HepG2 (cell line): ENCODE measurements at regions not wholly inside any gene's neighbourhood (a gene's known extent, or its start where the extent isn't known, plus 50 kb on each side); places are given as distances from the start of the nearest gene placed in this dataset.

Experiments
- ATAC-seq: fragments of 200-7000 bp; cut with Tn5 transposase; 3 replicates; pipeline ENCODE4 v1.9.1; 2020; ENCODE audit warnings: mild to moderate bottlenecking, moderate library complexity
- BruUV-seq: library from RNA; stranded (reverse); fragments of 400-500 nt; replicated peaks from 2 replicates; lab custom pipeline; 2021; lab: Mats Ljungman, UMichigan
- CTCF ChIA-PET: fragments of 300-600 bp; formaldehyde crosslinking; extraction: SDS; loops from one replicate; lab custom pipeline; 2021; ENCODE audit warnings: low total read pairs, inconsistent platforms, low intra/inter-chr PET ratio; lab: Yijun Ruan, JAX
- POLR2A ChIA-PET: fragments of 350-600 bp; sonication (Branson Sonifier 250); formaldehyde crosslinking; loops from one replicate; lab custom pipeline; 2020; ENCODE audit warnings: antibody characterized with exemption, inconsistent platforms; lab: Yijun Ruan, JAX
- DNase-seq: peaks from one replicate; pipeline ENCODE4 v3.0.0-alpha.2; 2015; ENCODE audit warnings: low spot score
- FAIRE-seq: peaks from 3 replicates; lab custom pipeline; 2011; peaks lifted over from hg19 to GRCh38; lab: Jason Lieb, UNC
- H2AFZ ChIP-seq: one replicate; pipeline ENCODE4 v1.6.1; 2011; ENCODE audit warnings: low read length, inconsistent platforms
- H3K27ac ChIP-seq: fragments of 300-600 bp; 3 replicates; pipeline ENCODE4 v1.8.0; 2011; ENCODE audit warnings: mixed run types, mild to moderate bottlenecking, mixed read lengths, low read length, inconsistent platforms; ENCODE audit not compliant: insufficient read depth; ENCODE audit errors: extremely low read length
- H3K27me3 ChIP-seq, 2 experiments: fragments of 200-600 bp in 1 of 2; 2 replicates in 1 of 2; 3 replicates in 1 of 2; pipeline versions ENCODE4 v1.6.0 to v1.8.0; 2011; ENCODE audit warnings: low read length in 2 of 2, mild to moderate bottlenecking in 2 of 2, moderate library complexity in 2 of 2, inconsistent platforms in 1 of 2; ENCODE audit not compliant: insufficient read depth in 2 of 2, control insufficient read depth in 1 of 2
- H3K36me3 ChIP-seq, 2 experiments: fragments of 200-600 bp in 1 of 2; replicated peaks in 1 of 2; 2 replicates in 1 of 2; 3 replicates in 1 of 2; pipeline versions ENCODE4 v1.5.1 to v1.8.0; 2011; ENCODE audit warnings: low read length in 2 of 2, inconsistent platforms in 1 of 2; ENCODE audit not compliant: insufficient read depth in 2 of 2, control insufficient read depth in 1 of 2
- H3K4me1 ChIP-seq: 2 replicates; pipeline ENCODE4 v1.5.1; 2012; ENCODE audit warnings: low read length, inconsistent platforms; ENCODE audit not compliant: insufficient read depth
- H3K4me2 ChIP-seq: 2 replicates; pipeline ENCODE4 v1.6.0; 2011; ENCODE audit warnings: low read depth, low read length, inconsistent platforms
- H3K4me3 ChIP-seq, 3 experiments: fragments of 200-600 bp in 1 of 3; sonication (generic), shearing (Covaris generic) in 1 of 3; replicated peaks in 1 of 3; 2 replicates each; pipeline ENCODE4 v1.5.1; 2011 to 2016; ENCODE audit warnings: low read length in 3 of 3, inconsistent platforms in 2 of 3, low read depth in 2 of 3, mild to moderate bottlenecking in 2 of 3, control low read depth in 1 of 3, mixed read lengths in 1 of 3; ENCODE audit not compliant: insufficient read depth in 1 of 3
- H3K79me2 ChIP-seq: one replicate; pipeline ENCODE4 v1.6.1; 2011; ENCODE audit warnings: low read length, inconsistent platforms; ENCODE audit not compliant: insufficient read depth
- H3K9ac ChIP-seq: 2 replicates; pipeline ENCODE4 v1.6.0; 2011; ENCODE audit warnings: mild to moderate bottlenecking, low read depth, low read length, inconsistent platforms; ENCODE audit not compliant: insufficient read depth
- H3K9me3 ChIP-seq: 2 replicates; pipeline ENCODE4 v1.5.1; 2012; ENCODE audit warnings: mild to moderate bottlenecking, low read length
- H4K20me1 ChIP-seq: 2 replicates; pipeline ENCODE4 v1.6.0; 2011; ENCODE audit warnings: inconsistent platforms, mild to moderate bottlenecking, low read length, moderate library complexity; ENCODE audit not compliant: insufficient read depth
- ATAD3A ChIP-seq: sonication (generic); formaldehyde crosslinking; IDR thresholded peaks from 2 replicates; pipeline ENCODE4 v1.4.0; 2020; ENCODE audit warnings: missing genetic modification reagents
- CBX1 ChIP-seq: IDR thresholded peaks from one replicate; pipeline ENCODE4 v1.6.1; 2016; ENCODE audit warnings: antibody characterized with exemption, low read depth
- KLF12 ChIP-seq: sonication (generic); formaldehyde crosslinking; IDR thresholded peaks from 2 replicates; pipeline ENCODE4 v1.4.0; 2020; ENCODE audit warnings: missing genetic modification reagents, borderline replicate concordance
- U2AF2 ChIP-seq: fragments of 200-400 bp; formaldehyde crosslinking; IDR thresholded peaks from 2 replicates; pipeline ENCODE4 v1.6.1; 2017; ENCODE audit warnings: low read depth, mild to moderate bottlenecking, low read length
- ZNF549 ChIP-seq: sonication (generic); formaldehyde crosslinking; IDR thresholded peaks from 2 replicates; pipeline ENCODE4 v1.5.0; 2020; ENCODE audit warnings: missing genetic modification reagents
- ZNF687 ChIP-seq: sonication (generic); formaldehyde crosslinking; IDR thresholded peaks from 2 replicates; pipeline ENCODE4 v1.5.1; 2020; ENCODE audit warnings: mild to moderate bottlenecking, missing genetic modification reagents, moderate library complexity
- ZNF704 ChIP-seq: sonication (generic); formaldehyde crosslinking; IDR thresholded peaks from 2 replicates; pipeline ENCODE4 v1.8.1; 2023; ENCODE audit warnings: mild to moderate bottlenecking, inconsistent platforms, moderate library complexity, missing genetic modification reagents, borderline replicate concordance
- WGBS: methylation state at CpG from one replicate; pipeline ENCODE4 v1.1.6; 2017; ENCODE audit warnings: low lambda C conversion rate; 5-methylcytosine and 5-hydroxymethylcytosine counted together
- in situ Hi-C: cut with HindIII; loops from 2 replicates; pipeline ENCODE4 v1.10.0; 2017; ENCODE audit warnings: low pct_unique_long_range_greater_than_20kb; ENCODE audit not compliant: extremely low pct_ligation_motif_present
- intact Hi-C: fragments of 100-400 bp; cut with micrococcal nuclease; formaldehyde crosslinking; loops from one replicate; pipeline ENCODE4 v1.10.0; 2022; ENCODE audit not compliant: unreplicated experiment
- TF ChIP-seq, protein P1 (sequence below): IDR thresholded peaks from 2 replicates; pipeline ENCODE4 v1.6.1; 2016; ENCODE audit warnings: low read depth, control low read depth

- no peaks in the 10 kb centered on the region for H4K20me1 ChIP-seq
- no peak overlapping the region for H3K4me3 ChIP-seq
- no peaks in the 10 kb centered on the region; a peak in 1 of 5 replicates for H3K27me3 ChIP-seq
- H3K36me3 ChIP-seq, result no peaks in the 10 kb centered on the region
- H2AFZ ChIP-seq, result no peak overlapping the region
- no peaks in the 10 kb centered on the region for H3K4me1 ChIP-seq
- H3K9me3 ChIP-seq, result no peaks in the 10 kb centered on the region
- no peak for FAIRE-seq
- H3K79me2 ChIP-seq, result no peaks in the 10 kb centered on the region
- no peak overlapping the region for H3K4me2 ChIP-seq
- TF ChIP-seq CBX1 (no peak), KLF12 (CRISPR knock-in tag) (no peak), ZNF704 (CRISPR knock-in tag) (no peak), ATAD3A (CRISPR knock-in tag) (no peak), ZNF687 (CRISPR knock-in tag) (no peak), U2AF2 (no peak), ZNF549 (CRISPR knock-in tag) (no peak)
- TF ChIP-seq, protein P1, sequence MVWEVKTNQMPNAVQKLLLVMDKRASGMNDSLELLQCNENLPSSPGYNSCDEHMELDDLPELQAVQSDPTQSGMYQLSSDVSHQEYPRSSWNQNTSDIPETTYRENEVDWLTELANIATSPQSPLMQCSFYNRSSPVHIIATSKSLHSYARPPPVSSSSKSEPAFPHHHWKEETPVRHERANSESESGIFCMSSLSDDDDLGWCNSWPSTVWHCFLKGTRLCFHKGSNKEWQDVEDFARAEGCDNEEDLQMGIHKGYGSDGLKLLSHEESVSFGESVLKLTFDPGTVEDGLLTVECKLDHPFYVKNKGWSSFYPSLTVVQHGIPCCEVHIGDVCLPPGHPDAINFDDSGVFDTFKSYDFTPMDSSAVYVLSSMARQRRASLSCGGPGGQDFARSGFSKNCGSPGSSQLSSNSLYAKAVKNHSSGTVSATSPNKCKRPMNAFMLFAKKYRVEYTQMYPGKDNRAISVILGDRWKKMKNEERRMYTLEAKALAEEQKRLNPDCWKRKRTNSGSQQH, result no peak
- H3K27ac ChIP-seq, result no peak overlapping the region
- in situ Hi-C loops (no loop called here), intact Hi-C loops (loop anchor here (1.0 kb wide), 1 partner anchor 45 kb away; no protein-coding TSS in a partner anchor)
- POLR2A ChIA-PET, result no interaction called here
- no peak overlapping the region for H3K9ac ChIP-seq
- no TSS peak for BruUV-seq
- ATAC-seq, result no peak
- WGBS, result 0% methylated on average over 1 of the region's 1 CpG
- DNase-seq, result no peak
- CTCF ChIA-PET, result no interaction called here
Observed at GRCh38 chr1:194807530-194808220, 1621.3 kb upstream of the B3GALT2 start.
